ENCODE measurements at regions not wholly inside any gene's neighbourhood (a gene's known extent, or its start where the extent isn't known, plus 50 kb on each side); places are given as distances from the start of the nearest gene placed in this dataset.
A peak's percentile ranks its signal among the peaks of the same experiment; 100 is the strongest.

DNA sequence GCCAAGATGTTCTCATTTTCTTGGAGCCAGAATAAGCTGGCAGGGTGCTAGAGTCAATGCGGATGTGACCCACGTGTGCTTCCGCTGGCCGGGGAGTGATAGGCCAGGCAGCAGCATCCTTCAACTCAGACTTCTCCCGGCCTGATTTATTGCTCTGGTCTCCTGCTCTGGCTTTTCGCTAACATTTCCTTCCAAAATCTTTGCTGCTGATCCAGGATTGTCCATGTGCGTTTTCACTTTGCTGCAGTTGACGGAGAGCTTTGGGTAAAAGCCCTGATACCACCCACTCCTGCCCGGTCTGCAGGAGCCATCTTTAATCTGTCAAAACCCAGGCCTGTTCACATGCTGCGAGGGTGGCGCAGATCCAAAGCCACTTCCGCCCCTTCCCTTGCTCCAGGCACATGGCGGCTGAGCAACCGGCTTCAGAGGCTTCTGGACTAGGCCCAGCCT, 106.8 kb downstream of the CYP26A1 start:
- no peak for DNase-seq (ENCODE audit: low spot score)

DNA sequence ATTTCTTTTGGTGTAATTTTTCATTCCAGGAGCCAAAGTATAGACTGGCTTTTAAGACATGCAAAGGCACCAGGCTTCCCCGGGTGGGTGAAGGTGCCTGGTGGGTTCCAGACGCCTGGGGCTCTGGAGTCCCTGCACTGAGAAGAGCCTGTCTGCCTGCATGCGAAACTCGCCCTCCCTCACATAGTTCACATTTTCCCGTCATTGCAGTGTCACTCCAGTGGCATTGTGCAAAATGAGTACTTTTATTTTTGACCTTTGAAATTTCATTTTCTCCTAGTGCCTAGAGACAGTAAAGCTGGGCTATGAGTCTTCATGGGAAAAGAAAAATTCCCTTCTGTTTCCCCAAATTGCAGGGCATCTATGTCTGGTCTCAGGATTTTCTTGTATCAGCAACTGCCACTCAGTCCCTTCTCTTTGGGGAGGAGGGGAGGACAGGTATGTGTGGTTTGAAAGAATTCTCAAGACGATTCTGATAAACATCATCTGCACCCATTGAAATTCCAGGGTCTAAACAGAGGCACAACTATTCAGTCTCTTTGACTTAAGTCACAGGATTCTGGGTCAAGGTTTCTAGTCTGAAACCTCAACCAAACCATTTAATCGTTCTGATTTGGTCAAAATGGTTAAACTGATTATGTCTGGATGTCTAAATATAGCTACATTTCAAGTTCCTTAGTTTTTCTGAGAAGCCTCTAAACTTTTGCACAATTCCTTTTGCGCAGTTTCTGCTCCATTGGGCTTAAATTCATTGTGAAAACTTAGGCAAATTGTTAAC, 107.8 kb downstream of the CYP26A1 start:
- no peak for DNase-seq (ENCODE audit: low spot score)

DNA sequence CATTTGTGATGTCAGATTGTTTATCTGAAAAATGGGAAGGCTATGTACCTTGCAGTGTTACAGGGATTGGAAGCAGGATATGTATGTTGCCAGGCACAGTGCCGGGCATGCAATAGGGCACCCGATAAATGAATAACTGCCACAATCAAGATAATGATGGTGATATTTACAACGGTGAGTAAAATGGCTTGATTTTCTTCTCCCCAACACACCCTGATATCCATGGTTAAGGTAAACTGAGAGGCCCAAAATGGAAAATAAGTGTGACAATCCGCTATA, 108.3 kb downstream of the CYP26A1 start:
- no peak for DNase-seq (ENCODE audit: low spot score)

DNA sequence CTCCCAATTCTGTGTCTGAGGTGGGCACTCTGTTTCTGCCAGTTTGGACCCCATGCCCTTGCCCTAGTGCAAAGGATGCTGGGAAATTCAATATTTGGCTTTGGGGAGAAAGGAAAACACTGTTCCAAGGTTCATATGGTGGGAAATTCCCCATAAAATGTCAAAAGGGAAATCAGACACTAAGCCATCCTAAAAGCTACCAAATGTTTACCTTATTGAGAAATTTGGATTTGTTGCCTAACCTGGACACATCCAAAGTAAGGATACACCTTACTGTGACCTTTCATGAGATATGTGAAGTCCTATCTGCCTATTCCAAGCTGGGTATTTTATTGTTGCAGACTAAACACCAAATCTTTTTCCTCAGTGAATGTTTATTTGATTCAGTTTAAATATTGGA, 109.1 kb downstream of the CYP26A1 start:
- no peak for DNase-seq (ENCODE audit: low spot score)

DNA sequence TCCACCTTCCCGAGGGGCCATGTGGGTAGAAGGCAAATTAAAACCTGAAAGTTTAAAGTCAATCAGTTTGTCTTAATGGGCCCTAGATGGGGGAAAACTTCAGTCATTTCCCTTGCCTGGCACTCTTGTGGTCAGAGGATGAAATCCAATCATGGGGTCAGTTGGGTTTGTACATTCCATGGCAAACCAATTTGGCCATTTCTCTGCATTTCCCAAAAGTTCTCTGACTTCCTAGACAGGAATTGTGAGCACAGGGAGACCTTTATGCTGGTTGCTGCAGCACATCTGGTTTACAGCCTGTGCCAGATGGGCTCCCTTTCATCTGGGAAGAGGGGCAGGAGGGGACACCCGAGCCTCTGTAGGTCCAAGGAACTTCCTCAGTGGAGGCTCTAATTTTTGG, 113.0 kb downstream of the CYP26A1 start:
- no peak for DNase-seq (ENCODE audit: low spot score)

DNA sequence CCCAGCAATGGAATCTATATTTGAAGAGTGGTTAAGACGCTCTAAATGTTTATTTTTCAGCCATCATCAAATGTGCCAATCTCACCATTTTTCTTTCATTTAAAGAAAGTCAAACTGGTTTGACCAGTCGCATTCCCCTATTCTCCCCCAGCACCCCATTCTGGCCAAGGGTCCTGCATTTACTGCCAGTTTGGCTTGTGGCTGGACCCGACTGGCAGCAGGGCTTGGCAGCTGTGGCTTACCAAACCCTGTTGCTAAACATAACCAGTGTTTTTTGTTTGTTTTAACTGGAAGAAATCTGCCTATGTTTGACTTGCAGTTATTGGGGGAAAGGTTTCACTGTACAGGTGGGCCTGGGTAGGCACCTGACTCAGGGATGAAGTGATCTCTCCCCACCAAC, 116.3 kb downstream of the CYP26A1 start:
- DNase-seq (ENCODE audit: low spot score), result no peak

DNA sequence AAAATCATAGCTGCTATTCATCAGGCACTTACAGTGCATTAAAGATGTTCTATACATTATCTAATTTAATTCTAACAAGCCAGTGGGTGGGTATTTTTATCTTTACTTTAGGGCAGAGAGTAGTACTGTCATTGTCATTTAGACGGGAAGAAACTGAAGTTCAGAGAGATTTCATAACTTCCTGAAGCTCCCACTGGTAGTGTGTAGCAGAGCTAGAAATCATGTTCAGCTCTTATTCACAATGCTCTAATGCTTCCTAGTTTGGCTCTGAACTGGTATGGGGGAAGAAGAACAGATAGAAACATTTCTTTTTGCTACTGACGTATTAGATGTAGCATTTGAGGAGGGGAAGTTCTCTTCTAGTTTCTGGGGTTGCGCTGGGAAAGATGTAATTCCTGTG, 116.7 kb downstream of the CYP26A1 start:
- no peak for DNase-seq (ENCODE audit: low spot score)

DNA sequence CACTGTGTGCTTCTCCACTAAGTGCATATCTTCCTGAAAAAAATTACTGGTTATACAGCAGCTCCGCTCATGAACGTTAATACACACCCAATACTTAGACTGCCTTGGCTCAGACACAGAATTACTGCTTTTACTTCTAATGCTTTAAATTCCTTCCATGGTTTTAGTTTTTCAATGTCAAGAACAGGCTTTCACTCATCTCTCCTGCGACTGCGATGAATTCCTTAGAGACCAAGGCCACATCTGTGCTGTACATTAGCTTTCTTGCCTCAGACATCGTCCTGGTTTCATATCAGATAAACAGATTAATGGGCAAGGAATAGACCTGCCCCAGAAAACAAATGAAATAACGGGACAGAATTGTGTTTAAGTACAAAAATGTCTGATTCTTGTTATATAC, 120.2 kb downstream of the CYP26A1 start:
- DNase-seq (ENCODE audit: low spot score), result no peak

DNA sequence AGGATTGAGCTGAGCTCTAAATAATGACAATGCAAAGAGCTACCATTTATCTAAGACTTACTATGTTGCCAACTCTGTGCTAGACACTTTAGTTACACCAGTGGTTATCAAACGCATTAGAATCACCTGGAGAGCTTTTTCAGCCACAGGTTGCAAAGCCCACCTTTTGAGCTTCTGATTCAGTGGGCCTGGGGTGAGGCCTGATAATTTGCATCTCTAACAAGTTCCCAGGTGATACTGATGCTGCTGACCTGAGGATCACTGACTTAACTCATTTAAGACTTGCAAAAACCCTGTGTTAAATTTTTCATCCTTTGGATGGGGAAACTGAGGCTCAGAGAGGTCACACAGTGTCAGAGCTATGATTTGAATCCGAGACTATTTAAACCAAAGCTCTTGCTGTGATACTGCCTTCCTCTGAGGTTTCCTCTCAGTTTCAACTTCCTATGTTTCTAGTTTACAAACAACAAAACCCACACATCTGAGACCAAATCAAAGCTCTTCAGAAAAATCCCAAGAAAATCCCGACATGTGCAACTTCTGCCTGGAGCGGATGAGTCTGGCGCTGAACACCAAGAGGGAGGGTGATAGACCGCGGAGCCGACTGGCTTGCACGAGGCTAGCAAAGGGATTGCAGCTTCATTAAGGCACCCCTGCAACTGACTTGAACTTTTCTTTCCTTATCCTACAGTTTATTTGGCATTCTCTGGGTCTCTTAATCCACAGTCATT, 124.9 kb downstream of the CYP26A1 start:
- no peak for DNase-seq (ENCODE audit: low spot score)

DNA sequence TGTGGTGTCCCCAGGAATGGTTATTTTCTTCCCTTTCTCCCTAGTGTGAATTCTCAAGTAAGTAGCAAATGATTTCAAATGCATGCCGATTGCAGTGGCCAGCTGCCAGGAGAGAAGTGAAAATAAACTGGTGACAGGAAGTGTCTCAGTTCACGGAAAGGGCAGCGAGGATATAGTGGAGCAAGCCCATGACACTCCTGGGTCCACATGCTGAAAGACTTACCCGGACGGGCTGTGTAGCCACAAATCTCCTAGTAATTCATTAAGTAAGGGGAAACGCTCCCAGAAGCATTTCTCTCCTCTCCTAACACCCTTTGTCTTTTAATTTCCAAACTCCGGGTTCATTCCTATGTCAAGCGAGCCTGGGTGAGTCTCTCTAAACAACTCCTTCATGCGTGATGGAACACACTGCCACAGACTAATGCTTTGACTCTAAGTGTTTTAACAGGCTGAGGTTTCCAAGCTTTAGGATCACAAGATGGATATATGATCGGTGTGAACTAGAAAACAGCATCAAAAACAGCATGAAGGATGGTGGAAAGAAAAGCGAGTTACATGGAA, 125.6 kb downstream of the CYP26A1 start:
- no peak for DNase-seq (ENCODE audit: low spot score)

DNA sequence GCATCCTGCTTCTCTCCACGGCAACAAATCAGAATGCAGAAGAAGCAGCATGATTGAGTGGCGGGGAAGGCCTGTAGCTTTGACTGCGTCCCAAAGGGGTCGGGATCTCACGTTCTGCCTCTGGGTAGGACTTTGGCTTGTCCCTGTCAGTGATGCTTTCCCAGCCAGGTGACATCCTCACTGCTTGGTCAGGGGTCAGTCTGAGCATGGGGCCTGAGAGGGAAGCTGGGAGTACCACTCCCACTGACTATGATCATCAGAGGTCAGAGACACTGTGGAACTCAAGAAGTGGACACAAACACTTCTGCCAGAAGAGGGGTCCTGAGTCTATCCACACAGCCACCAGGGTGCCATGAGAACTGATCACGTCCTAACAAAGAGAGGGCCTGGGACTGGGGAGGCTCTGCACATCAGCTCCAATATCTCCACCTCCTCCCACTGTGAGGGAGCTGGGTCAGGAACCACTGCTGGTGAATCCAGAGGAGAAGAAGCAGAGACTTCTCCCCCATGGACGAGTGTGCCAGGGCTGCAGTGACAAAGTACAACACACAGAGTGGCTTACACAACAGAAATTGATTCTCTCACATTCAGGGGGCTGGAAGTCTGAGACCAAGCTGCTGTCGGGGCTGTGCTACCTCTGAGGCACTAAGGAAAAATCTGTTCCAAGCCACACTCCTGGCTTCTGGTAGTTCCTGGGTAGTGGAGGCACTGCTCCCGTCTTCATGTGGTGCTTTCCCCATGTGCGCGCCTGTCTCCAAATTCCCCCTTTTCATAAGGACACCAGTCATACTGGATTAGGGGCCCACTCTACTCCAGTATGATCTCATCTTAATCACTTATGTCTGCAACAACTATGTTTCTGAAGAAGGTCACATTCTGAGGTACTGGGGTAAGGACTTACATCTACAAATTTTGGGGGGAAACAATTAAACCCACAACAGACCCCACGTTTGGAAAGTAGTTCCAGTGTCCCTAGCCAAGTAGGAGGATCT, 131.1 kb downstream of the CYP26A1 start:
- no peak for DNase-seq (ENCODE audit: low spot score)

DNA sequence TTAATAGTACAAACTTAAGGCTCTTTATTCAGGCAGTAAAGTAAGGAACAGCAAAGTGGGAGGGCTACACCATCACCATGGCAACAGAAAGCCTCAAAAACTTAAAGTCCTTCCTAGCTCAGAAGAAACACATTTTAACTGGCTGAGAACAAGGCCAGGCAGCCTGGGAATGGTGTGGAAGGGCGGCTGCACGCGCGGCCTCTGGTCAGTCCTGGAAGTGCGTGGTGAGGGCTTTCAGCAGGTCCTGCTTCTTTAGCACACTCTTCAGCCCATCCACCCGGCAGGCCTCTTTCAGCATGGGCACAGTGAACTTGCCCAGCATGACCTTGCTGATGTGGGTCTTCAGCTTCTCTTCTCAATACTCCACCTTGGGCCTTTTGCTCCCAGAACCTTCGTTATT, 133.0 kb downstream of the CYP26A1 start:
- DNase-seq (ENCODE audit: low spot score), result no peak

DNA sequence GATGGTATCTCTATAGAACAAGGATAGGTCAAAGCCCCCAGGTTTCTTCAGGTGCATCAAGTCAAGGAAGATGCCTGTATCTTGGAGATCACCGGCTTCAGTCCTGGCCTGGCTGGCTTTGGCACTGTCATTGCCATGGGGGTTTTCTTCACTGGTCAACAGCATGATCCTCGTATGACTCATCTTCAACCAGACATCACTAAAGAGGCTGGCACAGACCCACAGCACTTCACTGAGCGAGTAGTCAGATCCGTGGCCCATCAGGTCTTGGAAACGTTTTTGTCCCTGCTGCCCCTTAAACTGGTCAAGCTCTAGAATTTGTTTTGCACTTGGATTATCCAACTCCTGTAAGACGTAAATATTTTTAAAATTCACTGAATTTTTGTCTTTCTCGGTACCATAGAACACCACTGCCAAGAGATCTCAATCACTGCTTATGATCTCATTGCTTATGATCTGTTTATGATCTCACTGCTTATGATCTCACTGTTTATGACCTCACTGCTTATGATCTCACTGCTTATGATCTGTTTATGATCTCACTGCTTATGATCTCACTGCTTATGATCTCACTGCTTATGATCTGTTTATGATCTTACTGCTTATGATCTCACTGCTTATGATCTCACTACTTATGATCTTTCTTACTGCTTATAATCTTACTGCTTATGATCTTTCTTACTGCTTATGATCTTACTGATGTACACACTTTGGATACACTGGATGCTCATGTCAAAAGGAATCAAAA, 135.2 kb downstream of the CYP26A1 start:
- peak; percentile 69 for DNase-seq (ENCODE audit: low spot score)

DNA sequence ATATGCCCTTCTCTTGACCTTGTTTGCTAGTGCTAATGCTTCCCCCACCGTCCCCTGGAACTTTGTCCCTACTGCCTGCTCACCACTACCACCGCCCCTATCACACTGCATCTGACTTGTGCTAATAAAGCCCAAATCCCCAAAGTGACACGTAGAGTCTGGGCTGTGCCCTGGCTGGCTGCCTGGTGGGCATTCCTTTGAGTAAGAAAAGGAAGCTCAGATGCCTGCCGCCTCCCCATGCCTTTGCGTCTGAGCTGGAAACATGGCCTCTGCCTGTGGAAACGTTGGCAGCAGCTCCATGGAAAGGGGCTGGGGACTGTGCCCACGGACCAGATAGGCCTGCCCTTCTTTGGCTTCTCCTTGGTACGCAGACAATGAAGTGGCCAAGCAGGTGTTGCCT, 138.3 kb downstream of the CYP26A1 start:
- DNase-seq (ENCODE audit: low spot score), result no peak

DNA sequence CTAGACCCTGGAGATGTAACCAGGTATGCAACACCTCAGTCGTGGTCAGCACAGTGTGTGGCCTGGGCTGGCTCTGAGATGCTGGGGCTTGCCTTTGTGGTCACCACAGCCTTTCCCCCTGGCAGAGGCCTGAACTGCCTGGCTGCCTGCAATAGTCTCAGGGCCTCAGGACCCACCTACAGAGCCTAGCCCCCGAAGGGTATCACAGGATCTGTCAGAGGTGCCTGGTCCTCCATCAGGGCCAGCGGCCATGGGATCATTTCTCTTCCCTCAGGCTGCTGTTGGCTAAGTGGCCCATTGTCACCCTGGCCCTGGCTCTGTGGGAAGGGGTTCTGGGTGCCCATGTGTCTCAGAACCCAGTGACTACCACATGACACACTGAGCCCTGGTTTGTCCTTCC, 141.6 kb downstream of the CYP26A1 start:
- no peak for DNase-seq (ENCODE audit: low spot score)

DNA sequence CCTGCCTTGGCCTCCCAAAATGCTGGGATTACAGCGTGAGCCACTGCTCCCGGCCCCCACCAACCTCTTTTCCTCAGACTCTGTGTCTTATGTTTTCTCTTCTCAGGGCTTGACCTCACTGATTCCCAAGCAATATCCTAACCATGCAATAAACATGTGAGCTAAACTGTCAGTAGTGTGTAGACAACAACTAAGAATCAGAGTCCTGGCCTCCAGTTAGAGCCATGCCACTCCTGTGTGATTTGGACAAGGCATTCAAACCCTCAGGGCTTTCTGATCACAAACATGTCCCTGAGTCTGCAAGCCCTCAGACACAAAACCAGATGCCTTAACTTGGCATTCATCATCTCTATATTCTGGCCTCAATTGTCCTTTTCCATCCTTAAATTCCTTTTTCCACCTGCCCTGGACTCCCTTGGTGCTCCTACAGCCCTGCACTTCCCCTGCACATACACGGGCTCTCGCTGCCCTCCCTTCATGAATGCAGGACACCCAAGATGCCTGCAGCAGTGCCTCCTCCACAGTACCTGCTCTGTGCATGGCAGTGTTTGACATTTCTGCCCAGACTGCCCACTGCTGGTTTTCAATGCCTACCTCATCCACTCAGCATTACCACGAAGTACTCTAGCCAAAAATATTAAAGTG, 142.8 kb downstream of the CYP26A1 start:
- DNase-seq (ENCODE audit: low spot score), result no peak

DNA sequence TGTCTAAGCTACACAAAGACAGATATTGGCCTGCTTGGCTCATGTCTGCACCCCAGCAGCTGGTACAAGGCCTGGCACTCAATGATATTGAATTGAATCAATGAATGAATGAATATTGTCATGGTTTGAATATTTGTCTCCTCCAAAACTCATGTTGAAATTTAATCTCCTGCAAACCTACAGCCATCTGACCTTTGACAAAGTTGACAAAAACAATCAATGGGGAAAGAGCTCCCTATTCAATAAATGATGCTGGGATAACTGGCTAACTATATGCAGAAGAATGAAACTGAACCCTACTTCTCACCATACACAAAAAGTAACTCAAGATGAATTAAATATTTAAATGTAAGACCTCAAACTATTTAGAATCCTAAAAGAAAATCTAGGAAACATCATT, 144.7 kb downstream of the CYP26A1 start:
- no peak for DNase-seq (ENCODE audit: low spot score)

DNA sequence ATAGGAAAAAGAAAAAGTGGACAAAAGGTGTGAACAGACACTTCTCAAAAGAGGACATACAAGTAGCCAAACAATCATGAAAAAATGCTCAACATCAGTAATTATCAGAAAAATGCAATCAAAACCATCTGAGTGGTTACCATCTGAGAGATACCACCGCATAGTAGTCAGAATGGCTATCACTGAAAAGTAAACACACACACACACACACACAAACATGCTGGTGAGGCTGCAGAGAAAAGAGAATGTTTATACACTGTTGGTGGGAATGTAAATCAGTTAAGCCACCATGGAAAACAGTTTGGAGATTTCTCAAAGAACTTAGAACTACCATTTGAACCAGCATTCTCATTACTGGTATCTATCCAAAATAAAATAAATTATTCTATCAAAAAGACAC, 145.7 kb downstream of the CYP26A1 start:
- no peak for DNase-seq (ENCODE audit: low spot score)

DNA sequence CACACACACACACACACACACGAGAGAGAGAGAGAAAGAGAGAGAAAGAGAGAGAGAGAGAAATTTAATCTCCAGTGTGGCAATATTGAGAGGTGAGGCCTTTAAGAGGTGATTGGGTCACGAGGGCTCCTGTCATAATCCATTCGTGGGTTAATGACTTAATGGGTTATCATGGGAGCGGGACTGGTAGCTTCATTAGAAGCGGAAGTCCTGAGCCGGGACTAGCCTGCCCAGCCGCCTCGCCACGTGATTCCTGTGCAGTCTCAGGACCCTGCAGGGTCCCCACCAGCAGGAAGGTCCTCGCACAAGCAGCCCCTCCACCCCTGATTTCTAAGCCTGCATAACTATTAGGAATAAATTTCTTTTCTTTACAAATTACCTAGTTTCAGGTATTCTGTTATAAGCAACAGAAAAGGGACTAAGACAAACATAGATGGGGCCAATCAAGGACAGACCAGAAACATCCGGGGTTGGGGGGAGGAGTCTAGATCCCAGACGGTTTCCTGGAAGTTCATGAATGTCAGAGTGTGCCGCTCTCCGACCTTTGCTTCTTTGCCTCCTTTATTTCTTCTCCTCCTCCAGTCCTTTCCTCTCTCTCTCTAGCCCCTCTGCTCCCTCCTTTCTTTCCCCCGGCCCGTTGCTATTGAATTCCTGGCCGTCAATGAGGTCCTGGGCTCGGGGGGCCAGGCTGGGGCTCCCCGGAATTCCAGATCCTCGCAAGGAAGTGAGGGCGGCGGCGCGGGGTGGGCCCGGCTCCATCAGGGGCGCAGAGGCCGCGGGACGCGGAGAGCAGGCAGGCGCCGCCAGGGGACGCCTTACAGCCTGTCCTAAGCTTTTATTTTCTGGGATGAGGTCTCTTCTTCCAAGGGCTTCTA, 146.8 kb downstream of the CYP26A1 start:
- no peak for DNase-seq (ENCODE audit: low spot score)

DNA sequence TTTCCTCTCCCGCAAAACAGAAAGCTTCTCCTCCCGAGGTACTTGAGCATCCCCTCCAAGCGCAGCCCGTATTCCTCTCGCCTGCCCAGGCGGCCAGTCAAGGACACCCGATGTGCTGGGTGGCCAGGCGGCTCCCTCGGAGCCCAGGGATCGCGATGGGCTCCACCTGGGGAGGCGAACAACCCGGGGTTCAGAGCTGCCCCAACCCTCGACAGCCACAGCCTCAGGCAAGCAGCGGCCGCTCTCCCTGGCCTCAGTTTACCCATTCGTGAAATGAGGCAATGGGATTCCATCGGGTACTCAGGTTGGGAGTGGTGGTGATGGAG, 147.4 kb downstream of the CYP26A1 start:
- no peak for DNase-seq (ENCODE audit: low spot score)

Data from RKO (cell line).